GM18868 (cell line): ENCODE measurements at regions not wholly inside any gene's neighbourhood (a gene's known extent, or its start where the extent isn't known, plus 50 kb on each side); places are given as distances from the start of the nearest gene placed in this dataset.
A peak's percentile ranks its signal among the peaks of the same experiment; 100 is the strongest.

Experiments used
- ATAC-seq: cut with Tn5 transposase; IDR thresholded peaks from one replicate; pipeline ENCODE4 v1.9.1; 2021; ENCODE audit warnings: mild to moderate bottlenecking, moderate library complexity; ENCODE audit not compliant: unreplicated experiment

GRCh38 chr18:22838221-22838620 is 94.9 kb upstream of the RBBP8 start:
- ATAC-seq: no peak

GRCh38 chr18:22838639-22839277 is 94.4 kb upstream of the RBBP8 start:
- peak; percentile 56 for ATAC-seq

- no peak for ATAC-seq
These were observed 93.7 kb upstream of the RBBP8 start for GRCh38 chr18:22839340-22839821.

- no peak for ATAC-seq
These were observed 92.5 kb upstream of the RBBP8 start for GRCh38 chr18:22840606-22841144.

- ATAC-seq: no peak
These were observed 91.3 kb upstream of the RBBP8 start for GRCh38 chr18:22841840-22842239.

GRCh38 chr18:22844190-22844589 is 88.9 kb upstream of the RBBP8 start:
- no peak for ATAC-seq

- no peak for ATAC-seq
These were observed 88.5 kb upstream of the RBBP8 start for GRCh38 chr18:22844628-22845027.

GRCh38 chr18:22846088-22846683 is 86.9 kb upstream of the RBBP8 start:
- ATAC-seq: no peak

GRCh38 chr18:22846697-22847096 is 86.4 kb upstream of the RBBP8 start:
- ATAC-seq: no peak

- no peak for ATAC-seq
These were observed 85.7 kb upstream of the RBBP8 start for GRCh38 chr18:22847392-22847791.

- no peak for ATAC-seq
These were observed 85.2 kb upstream of the RBBP8 start for GRCh38 chr18:22847867-22848451.

- ATAC-seq: no peak
These were observed 84.5 kb upstream of the RBBP8 start for GRCh38 chr18:22848615-22849014.

GRCh38 chr18:22856870-22857269 is 76.3 kb upstream of the RBBP8 start:
- no peak for ATAC-seq

GRCh38 chr18:22858121-22858520 is 75.0 kb upstream of the RBBP8 start:
- no peak for ATAC-seq

GRCh38 chr18:22860807-22861206 is 72.3 kb upstream of the RBBP8 start:
- no peak for ATAC-seq

- no peak for ATAC-seq
These were observed 67.6 kb upstream of the RBBP8 start for GRCh38 chr18:22865354-22866116.

- ATAC-seq: no peak
These were observed 64.3 kb upstream of the RBBP8 start for GRCh38 chr18:22868831-22869230.

GRCh38 chr18:22871809-22872525 is 61.2 kb upstream of the RBBP8 start:
- no peak for ATAC-seq

GRCh38 chr18:22872900-22873537 is 60.1 kb upstream of the RBBP8 start:
- ATAC-seq: peak; percentile 77

GRCh38 chr18:22879293-22879692 is 53.8 kb upstream of the RBBP8 start:
- no peak for ATAC-seq
